GM12878 (cell line): ENCODE measurements at regions not wholly inside any gene's neighbourhood (a gene's known extent, or its start where the extent isn't known, plus 50 kb on each side); places are given as distances from the start of the nearest gene placed in this dataset.

Experiments
- ATAC-seq: fragments of 200-7000 bp; cut with Tn5 transposase; 3 replicates; pipeline ENCODE4 v1.9.1; 2020; ENCODE audit warnings: mild to moderate bottlenecking, moderate library complexity
- BruUV-seq: library from RNA; stranded (reverse); fragments of 400-500 nt; replicated peaks from 2 replicates; lab custom pipeline; 2021; lab: Mats Ljungman, UMichigan
- CTCF ChIA-PET: fragments of 300-600 bp; sonication (Branson Sonifier 250); formaldehyde crosslinking; extraction: SDS; loops from one replicate; lab custom pipeline; 2021; ENCODE audit warnings: inconsistent platforms; lab: Yijun Ruan, JAX
- POLR2A ChIA-PET: fragments of 350-600 bp; formaldehyde crosslinking; extraction: SDS; loops from one replicate; lab custom pipeline; 2021; ENCODE audit warnings: inconsistent platforms; lab: Charles Lee
- RAD21 ChIA-PET: fragments of 300-600 bp; sonication (Branson Sonifier 250); formaldehyde crosslinking; loops from one replicate; lab custom pipeline; 2023; ENCODE audit warnings: antibody characterized with exemption; ENCODE audit not compliant: unreplicated experiment; lab: Charles Lee
- SMC1A ChIA-PET: fragments of 300-600 bp; sonication (Branson Sonifier 250); formaldehyde crosslinking; loops from one replicate; lab custom pipeline; 2023; ENCODE audit not compliant: unreplicated experiment, uncharacterized antibody; lab: Charles Lee
- DNase-seq: peaks from one replicate; pipeline ENCODE4 v3.0.0-alpha.2; 2011; ENCODE audit warnings: low read depth, low spot score
- FAIRE-seq: peaks from 3 replicates; lab custom pipeline; 2011; peaks lifted over from hg19 to GRCh38; lab: Jason Lieb, UNC
- H2AFZ ChIP-seq: 2 replicates; pipeline ENCODE4 v1.6.0; 2011; ENCODE audit warnings: low read depth, low read length, control low read depth; ENCODE audit not compliant: control insufficient read depth
- H3K27ac ChIP-seq: 2 replicates; pipeline ENCODE4 v1.5.1; 2011; ENCODE audit warnings: control low read depth; ENCODE audit not compliant: control insufficient read depth, insufficient read depth
- H3K27me3 ChIP-seq, 2 experiments: replicated peaks in 1 of 2; 2 replicates each; pipeline versions ENCODE4 v1.6.0 to v1.6.1; 2011; ENCODE audit warnings: low read length in 1 of 2; ENCODE audit not compliant: control insufficient read depth in 2 of 2, insufficient read depth in 2 of 2
- H3K36me3 ChIP-seq, 2 experiments: 2 replicates each; pipeline ENCODE4 v1.5.1; 2011; ENCODE audit warnings: low read length in 1 of 2; ENCODE audit not compliant: control insufficient read depth in 2 of 2, insufficient read depth in 2 of 2
- H3K4me1 ChIP-seq: 2 replicates; pipeline ENCODE4 v1.6.1; 2011; ENCODE audit warnings: mild to moderate bottlenecking, low read length, moderate library complexity, mixed read lengths; ENCODE audit not compliant: control insufficient read depth, insufficient read depth
- H3K4me2 ChIP-seq: 2 replicates; pipeline ENCODE4 v1.6.0; 2011; ENCODE audit warnings: control low read depth; ENCODE audit not compliant: control insufficient read depth, insufficient read depth
- H3K4me3 ChIP-seq: fragments of 200-600 bp; sonication (generic); 2 replicates; pipeline ENCODE4 v1.5.1; 2016
- H3K79me2 ChIP-seq: 2 replicates; pipeline ENCODE4 v1.6.0; 2011; ENCODE audit warnings: low read length; ENCODE audit not compliant: control insufficient read depth, insufficient read depth
- H3K9ac ChIP-seq: 2 replicates; pipeline ENCODE4 v1.8.0; 2011; ENCODE audit warnings: low read length, control low read depth, mixed read lengths; ENCODE audit not compliant: control insufficient read depth, insufficient read depth
- H3K9me3 ChIP-seq: replicated peaks from 3 replicates; pipeline ENCODE4 v1.5.1; 2011; ENCODE audit warnings: mild to moderate bottlenecking, low read length; ENCODE audit not compliant: control insufficient read depth, insufficient read depth
- H4K20me1 ChIP-seq: 2 replicates; pipeline ENCODE4 v1.6.0; 2011; ENCODE audit not compliant: control insufficient read depth, insufficient read depth
- ATF7 ChIP-seq: fragments of 450-650 bp; IDR thresholded peaks from 2 replicates; pipeline ENCODE4 v1.6.1; 2016; ENCODE audit warnings: low read depth, mild to moderate bottlenecking
- CBX3 ChIP-seq: fragments of 200-600 bp; sonication (generic); IDR thresholded peaks from 2 replicates; pipeline ENCODE4 v1.6.1; 2016; ENCODE audit warnings: low read depth, borderline replicate concordance
- CUX1 ChIP-seq: IDR thresholded peaks from 2 replicates; pipeline ENCODE4 v1.6.1; 2012; ENCODE audit warnings: improper control_type of control experiment, low read depth, low read length; ENCODE audit not compliant: insufficient replicate concordance
- FOS ChIP-seq: IDR thresholded peaks from 3 replicates; pipeline ENCODE4 v1.6.1; 2011; ENCODE audit warnings: borderline replicate concordance; ENCODE audit not compliant: insufficient read length; ENCODE audit errors: extremely low read depth
- HDAC2 ChIP-seq: fragments of 200-600 bp; sonication (generic); IDR thresholded peaks from 2 replicates; pipeline ENCODE4 v1.6.1; 2017
- JUNB ChIP-seq: IDR thresholded peaks from 2 replicates; pipeline ENCODE4 v1.6.1; 2016; ENCODE audit warnings: antibody characterized with exemption, mild to moderate bottlenecking
- KAT2A ChIP-seq: conservative IDR thresholded peaks from 2 replicates; pipeline ENCODE4 v1.6.1; 2011; ENCODE audit warnings: low read depth, low read length; ENCODE audit not compliant: control insufficient read depth
- SMARCA5 ChIP-seq: fragments of 450-650 bp; IDR thresholded peaks from 2 replicates; pipeline ENCODE4 v1.6.1; 2017; ENCODE audit warnings: mild to moderate bottlenecking
- TCF12 ChIP-seq: IDR thresholded peaks from 2 replicates; pipeline ENCODE4 v1.6.1; 2011; ENCODE audit warnings: low read depth, mild to moderate bottlenecking, low read length
- TCF3 ChIP-seq: IDR thresholded peaks from 2 replicates; pipeline ENCODE4 v1.6.1; 2012; ENCODE audit warnings: low read depth, mild to moderate bottlenecking, low read length, borderline replicate concordance; ENCODE audit not compliant: insufficient read depth
- ZNF24 ChIP-seq: fragments of 450-650 bp; IDR thresholded peaks from 2 replicates; pipeline ENCODE4 v1.6.1; 2017; ENCODE audit warnings: antibody characterized with exemption, mild to moderate bottlenecking
- ZNF384 ChIP-seq: IDR thresholded peaks from 2 replicates; pipeline ENCODE4 v1.6.1; 2012; ENCODE audit warnings: low read depth, mild to moderate bottlenecking, low read length, improper control_type of control experiment, borderline replicate concordance
- WGBS: methylation state at CpG from one replicate; pipeline ENCODE4 v1.1.6; 2016; ENCODE audit warnings: low lambda C conversion rate; ENCODE audit not compliant: insufficient replicate concordance, insufficient coverage; ENCODE audit errors: missing lambda C conversion rate; 5-methylcytosine and 5-hydroxymethylcytosine counted together
- in situ Hi-C: fragments of 300-500 bp; cut with MboI; formaldehyde crosslinking; loops from 9 replicates; pipeline ENCODE4 v1.14.3; 2018; ENCODE audit warnings: mixed read lengths
- intact Hi-C: fragments of 100-400 bp; cut with micrococcal nuclease; formaldehyde crosslinking; loops from one replicate; pipeline ENCODE4 v1.14.2; 2022; ENCODE audit not compliant: unreplicated experiment
- TF ChIP-seq, protein P1 (sequence below), 3 experiments: IDR thresholded peaks in 2 of 3; conservative IDR thresholded peaks in 1 of 3; 2 replicates each; pipeline ENCODE4 v1.5.1; 2011; ENCODE audit warnings: low read depth in 3 of 3, low read length in 3 of 3, mild to moderate bottlenecking in 3 of 3, control low read depth in 2 of 3, moderate library complexity in 2 of 3, inconsistent platforms in 1 of 3, mixed read lengths in 1 of 3; ENCODE audit not compliant: control insufficient read depth in 2 of 3, insufficient read depth in 1 of 3; ENCODE audit errors: extremely low read depth in 1 of 3

- ChIA-PET RAD21 (no interaction called here), CTCF (interaction anchor here (1.0 to 3.4 kb wide), 2 partner anchors 13 to 445 kb away, joined by 3 to 19 read pairs; no protein-coding TSS in a partner anchor), POLR2A (no interaction called here), SMC1A (interaction anchor here (0.9 to 2.7 kb wide), 5 partner anchors 9 to 25 kb away, joined by 3 to 9 read pairs (median 3); no protein-coding TSS in a partner anchor)
- no peaks in the 10 kb centered on the region for H3K36me3 ChIP-seq
- no peak overlapping the region for H3K4me2 ChIP-seq
- H3K4me1 ChIP-seq = no peaks in the 10 kb centered on the region
- intact Hi-C loops (no loop called here), in situ Hi-C loops (no loop called here)
- ATAC-seq = no peak
- TF ChIP-seq ZNF24 (no peak), JUNB (no peak), FOS (no peak), CBX3 (no peak), TCF12 (no peak), CUX1 (no peak), KAT2A (no peak), ATF7 (no peak), TCF3 (no peak), HDAC2 (no peak), SMARCA5 (no peak), ZNF384 (no peak)
- TF ChIP-seq, protein P1, sequence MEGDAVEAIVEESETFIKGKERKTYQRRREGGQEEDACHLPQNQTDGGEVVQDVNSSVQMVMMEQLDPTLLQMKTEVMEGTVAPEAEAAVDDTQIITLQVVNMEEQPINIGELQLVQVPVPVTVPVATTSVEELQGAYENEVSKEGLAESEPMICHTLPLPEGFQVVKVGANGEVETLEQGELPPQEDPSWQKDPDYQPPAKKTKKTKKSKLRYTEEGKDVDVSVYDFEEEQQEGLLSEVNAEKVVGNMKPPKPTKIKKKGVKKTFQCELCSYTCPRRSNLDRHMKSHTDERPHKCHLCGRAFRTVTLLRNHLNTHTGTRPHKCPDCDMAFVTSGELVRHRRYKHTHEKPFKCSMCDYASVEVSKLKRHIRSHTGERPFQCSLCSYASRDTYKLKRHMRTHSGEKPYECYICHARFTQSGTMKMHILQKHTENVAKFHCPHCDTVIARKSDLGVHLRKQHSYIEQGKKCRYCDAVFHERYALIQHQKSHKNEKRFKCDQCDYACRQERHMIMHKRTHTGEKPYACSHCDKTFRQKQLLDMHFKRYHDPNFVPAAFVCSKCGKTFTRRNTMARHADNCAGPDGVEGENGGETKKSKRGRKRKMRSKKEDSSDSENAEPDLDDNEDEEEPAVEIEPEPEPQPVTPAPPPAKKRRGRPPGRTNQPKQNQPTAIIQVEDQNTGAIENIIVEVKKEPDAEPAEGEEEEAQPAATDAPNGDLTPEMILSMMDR (IDR thresholded peaks at IDR 0.05 in 2 of 3, conservative IDR thresholded peaks at IDR 0.05 in 1 of 3; ENCODE audit: control insufficient read depth in 2 of 3, extremely low read depth in 1 of 3, insufficient read depth in 1 of 3, low read depth in 3 of 3, low read length in 3 of 3) = no peak
- H3K27me3 ChIP-seq = no peaks in the 10 kb centered on the region
- H4K20me1 ChIP-seq = no peaks in the 10 kb centered on the region
- no peak overlapping the region for H2AFZ ChIP-seq
- no peak overlapping the region for H3K9ac ChIP-seq
- H3K4me3 ChIP-seq = no peak overlapping the region
- no peaks in the 10 kb centered on the region for H3K9me3 ChIP-seq
- BruUV-seq = no TSS peak
- H3K79me2 ChIP-seq = no peaks in the 10 kb centered on the region
- no peak overlapping the region for H3K27ac ChIP-seq
- FAIRE-seq = no peak
- DNase-seq = no peak
- 36% methylated on average over 6 of the region's 6 CpGs for WGBS
Observed at GRCh38 chr18:33853187-33853586, 275.2 kb downstream of the ASXL3 start.
